ENCODE measurements at regions not wholly inside any gene's neighbourhood (a gene's known extent, or its start where the extent isn't known, plus 50 kb on each side); places are given as distances from the start of the nearest gene placed in this dataset.
A peak's percentile ranks its signal among the peaks of the same experiment; 100 is the strongest.

DNA sequence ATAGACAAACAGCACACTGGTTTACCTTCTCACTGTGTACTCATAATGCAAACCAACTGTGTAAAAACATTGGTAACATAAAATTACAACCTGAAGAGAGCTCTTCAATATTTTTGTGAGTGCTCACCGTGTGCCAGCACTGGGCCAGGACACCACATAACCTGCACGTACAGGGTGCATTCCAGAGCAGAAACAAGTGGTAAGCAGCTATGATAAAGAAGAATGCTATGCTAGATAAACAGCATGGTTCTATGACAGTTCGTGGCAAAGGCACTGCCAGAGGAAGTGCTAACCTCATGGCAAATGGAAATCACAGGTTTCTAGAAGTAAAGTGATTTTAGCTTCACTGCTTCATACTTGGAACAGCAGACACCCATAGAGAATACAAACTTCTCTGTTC, 343.5 kb downstream of the MTX2 start:
- peak; percentile 45 for DNase-seq (ENCODE audit: low spot score)

DNA sequence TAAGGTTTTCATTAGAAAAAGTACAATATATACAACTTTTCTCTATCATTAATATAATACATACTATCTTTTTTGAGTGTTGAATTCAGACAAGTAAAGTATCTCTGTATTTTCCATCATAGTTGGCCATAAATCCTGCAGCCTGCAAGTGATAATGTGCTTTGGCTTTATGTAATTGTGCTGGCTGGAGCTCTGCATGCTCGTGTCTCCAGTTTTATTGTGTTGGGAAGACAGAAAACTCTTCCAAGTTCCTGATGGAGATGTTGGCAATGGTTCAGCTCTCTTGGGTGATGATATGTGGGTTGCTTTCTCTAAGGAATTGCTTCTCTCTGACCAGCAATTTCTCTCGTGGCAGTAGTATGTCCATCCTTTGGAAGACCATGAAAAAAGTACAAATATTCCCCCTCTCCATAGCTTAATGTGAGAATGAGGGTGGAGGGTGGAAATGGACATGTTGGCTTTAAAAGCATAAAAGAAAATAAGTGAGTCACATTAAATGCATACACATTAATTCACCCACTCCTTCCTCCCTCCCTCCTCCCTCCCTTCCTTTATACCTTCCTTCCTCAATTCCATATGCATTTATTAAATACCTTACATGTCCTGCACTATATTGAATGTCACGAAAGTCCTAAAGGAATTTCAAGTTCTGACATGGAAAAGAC, 344.2 kb downstream of the MTX2 start:
- DNase-seq (ENCODE audit: low spot score), result no peak

- DNase-seq (ENCODE audit: low spot score), result no peak
These were observed 344.8 kb downstream of the MTX2 start for GRCh38 chr2:176614049-176614448.

- DNase-seq (ENCODE audit: low spot score), result no peak
These were observed 345.7 kb downstream of the MTX2 start for GRCh38 chr2:176614930-176615329.

GRCh38 chr2:176619504-176619903, 350.3 kb downstream of the MTX2 start:
- no peak for DNase-seq (ENCODE audit: low spot score)

DNA sequence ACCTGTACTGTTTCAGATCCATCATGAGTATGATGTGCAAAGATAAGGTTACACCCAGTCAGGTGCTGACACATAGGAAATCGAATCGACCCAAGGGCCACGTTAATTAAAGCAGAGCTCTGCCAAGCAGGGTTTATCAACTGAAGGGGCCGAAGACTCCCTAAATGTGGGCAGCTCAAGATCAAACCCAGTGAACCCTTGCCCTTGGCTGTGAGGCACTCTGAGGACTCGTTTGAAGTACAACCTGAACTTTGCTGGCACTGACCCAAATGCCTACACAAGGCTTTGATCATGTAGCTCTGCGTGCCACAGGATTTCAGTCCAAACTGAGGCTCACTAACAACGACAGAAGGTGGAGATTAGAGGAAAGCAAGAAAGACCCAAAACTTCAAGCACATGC, 352.1 kb downstream of the MTX2 start:
- DNase-seq (ENCODE audit: low spot score), result peak; percentile 40

GRCh38 chr2:176622792-176623191, 353.6 kb downstream of the MTX2 start:
- DNase-seq (ENCODE audit: low spot score), result no peak

GRCh38 chr2:176626796-176627195, 357.6 kb downstream of the MTX2 start:
- no peak for DNase-seq (ENCODE audit: low spot score)

DNA sequence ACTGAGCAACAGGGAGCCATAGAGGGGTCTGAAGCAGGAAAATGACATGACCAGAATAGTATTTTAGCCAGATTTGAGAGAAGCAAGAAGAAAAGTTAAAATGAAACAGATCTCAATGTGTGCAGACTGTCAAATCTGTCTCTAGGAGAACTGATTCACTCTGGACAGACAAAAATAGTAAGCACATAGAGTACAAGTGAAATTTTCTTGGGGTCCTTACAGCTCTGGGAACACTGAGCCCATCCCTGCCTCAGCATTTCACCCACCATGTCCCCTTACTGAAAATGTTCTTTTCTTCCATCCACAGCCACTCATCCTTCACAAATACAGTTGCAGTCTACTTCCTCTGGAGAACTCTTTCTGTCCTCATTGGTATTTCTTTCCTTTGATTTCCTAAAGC, 359.2 kb downstream of the MTX2 start:
- no peak for DNase-seq (ENCODE audit: low spot score)

DNA sequence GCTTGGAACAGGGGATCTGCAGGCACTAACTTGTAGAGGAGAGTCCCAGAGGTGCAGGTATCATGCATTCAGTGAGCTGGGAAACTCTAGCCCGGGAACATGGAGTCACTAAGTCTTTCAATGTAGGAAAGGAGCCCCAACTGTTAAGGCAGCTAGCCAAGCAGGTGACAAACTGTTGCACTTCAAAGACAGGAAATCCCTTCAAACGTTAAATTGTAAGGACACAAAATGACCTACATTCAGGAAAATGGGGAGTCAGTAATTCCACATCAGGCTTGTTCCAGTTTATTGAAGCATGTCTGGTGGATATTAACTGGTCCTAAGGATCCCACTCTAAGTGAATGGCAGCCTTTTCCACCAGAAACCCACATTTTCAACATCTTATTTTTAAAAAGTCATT, 364.5 kb downstream of the MTX2 start:
- no peak for DNase-seq (ENCODE audit: low spot score)

DNA sequence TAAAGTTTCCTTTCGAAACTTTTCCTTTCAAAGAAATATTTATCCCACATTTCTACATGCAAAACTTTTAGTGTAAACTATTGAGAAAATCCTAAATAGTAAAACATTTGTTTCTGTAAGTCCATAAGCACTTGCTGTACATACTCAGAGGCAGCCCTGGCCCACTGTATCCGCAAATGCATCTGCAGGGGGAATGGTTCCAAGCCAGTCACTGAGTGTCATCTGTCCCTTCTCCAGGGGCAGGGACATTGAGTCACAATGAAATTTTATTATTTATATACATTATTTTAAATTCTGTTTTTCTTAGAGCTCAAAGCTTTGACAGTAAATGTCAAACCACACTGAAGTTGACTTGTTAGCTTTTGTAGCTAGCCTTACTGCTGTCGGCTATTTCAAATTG, 367.2 kb downstream of the MTX2 start:
- no peak for DNase-seq (ENCODE audit: low spot score)

GRCh38 chr2:176637142-176637485, 367.9 kb downstream of the MTX2 start:
- DNase-seq (ENCODE audit: low spot score), result no peak

GRCh38 chr2:176637486-176638166, 368.4 kb downstream of the MTX2 start:
- peak; percentile 46 for DNase-seq (ENCODE audit: low spot score)

GRCh38 chr2:176638167-176639015, 369.1 kb downstream of the MTX2 start:
- DNase-seq (ENCODE audit: low spot score), result peak; percentile 69

- no peak for DNase-seq (ENCODE audit: low spot score)
These were observed 369.7 kb downstream of the MTX2 start for GRCh38 chr2:176639016-176639343.

- DNase-seq (ENCODE audit: low spot score), result no peak
These were observed 370.4 kb downstream of the MTX2 start for GRCh38 chr2:176639671-176640070.

- no peak for DNase-seq (ENCODE audit: low spot score)
These were observed 372.2 kb downstream of the MTX2 start for GRCh38 chr2:176641436-176641835.

- no peak for DNase-seq (ENCODE audit: low spot score)
These were observed 372.8 kb downstream of the MTX2 start for GRCh38 chr2:176642074-176642473.

DNA sequence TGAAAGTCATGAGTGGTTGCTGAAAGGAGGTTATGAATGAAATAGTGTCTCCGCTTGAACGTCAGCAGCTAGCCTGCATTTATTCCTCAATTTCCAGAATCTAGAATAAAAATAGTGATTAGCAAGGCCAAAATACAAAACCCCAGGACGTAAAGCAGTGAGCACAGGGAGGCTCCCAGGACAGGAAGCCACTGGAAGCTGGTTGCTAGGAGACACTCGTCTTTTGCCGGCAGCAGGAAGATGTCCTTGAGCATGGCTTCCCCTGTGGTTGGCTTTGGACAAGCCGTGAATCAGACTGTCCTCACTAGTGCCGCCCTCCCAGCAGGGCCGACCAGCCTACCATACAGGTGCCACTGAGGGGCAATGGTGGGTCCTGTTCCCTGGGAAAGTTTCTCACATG, 374.4 kb downstream of the MTX2 start:
- DNase-seq (ENCODE audit: low spot score), result peak; percentile 67

DNA sequence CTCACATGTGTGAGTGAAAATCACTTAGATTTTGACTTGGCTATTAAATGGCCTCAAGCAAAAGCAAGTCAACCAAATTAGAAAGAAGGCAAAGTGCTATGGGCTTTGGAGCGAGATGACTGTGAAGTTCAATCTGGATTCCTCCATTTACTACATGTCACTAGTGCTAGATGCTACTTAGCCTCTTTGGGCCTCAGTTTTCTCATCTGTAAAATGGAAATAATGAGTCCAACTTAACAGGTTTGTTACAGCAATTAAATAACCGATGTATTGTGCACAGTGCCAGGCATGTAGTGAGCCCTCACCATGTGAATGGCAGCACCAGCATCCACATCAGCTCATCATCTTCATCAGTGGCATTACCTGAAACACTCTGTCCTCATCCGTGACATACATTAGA, 376.3 kb downstream of the MTX2 start:
- no peak for DNase-seq (ENCODE audit: low spot score)

DNA sequence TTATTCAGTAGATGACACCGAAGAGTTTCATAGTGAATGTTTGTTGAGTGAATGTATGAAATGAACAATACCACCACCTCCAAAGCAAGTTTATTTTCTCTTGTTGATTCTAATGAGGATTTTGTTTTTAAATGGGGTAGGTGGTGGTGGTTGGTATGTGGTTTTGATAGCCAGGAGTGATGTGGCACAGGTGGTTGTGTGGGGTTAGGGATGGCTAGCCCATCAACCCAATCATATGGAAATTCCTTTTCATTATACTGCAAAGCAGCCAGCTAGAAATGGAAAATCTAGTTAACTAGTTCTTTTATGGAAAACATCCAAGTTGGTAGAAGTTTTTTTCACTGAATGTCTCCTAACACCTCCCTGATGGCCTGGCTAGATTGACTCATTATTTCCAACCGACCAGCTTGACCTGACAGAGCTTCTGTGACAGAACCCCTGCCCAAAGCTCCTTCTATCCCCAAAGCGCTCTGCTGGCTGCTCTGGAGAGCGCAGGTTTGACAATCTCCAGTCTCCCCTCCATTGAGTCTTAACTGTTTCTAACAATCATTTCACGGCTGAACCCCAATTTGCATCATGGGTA, 376.9 kb downstream of the MTX2 start:
- no peak for DNase-seq (ENCODE audit: low spot score)

DNA sequence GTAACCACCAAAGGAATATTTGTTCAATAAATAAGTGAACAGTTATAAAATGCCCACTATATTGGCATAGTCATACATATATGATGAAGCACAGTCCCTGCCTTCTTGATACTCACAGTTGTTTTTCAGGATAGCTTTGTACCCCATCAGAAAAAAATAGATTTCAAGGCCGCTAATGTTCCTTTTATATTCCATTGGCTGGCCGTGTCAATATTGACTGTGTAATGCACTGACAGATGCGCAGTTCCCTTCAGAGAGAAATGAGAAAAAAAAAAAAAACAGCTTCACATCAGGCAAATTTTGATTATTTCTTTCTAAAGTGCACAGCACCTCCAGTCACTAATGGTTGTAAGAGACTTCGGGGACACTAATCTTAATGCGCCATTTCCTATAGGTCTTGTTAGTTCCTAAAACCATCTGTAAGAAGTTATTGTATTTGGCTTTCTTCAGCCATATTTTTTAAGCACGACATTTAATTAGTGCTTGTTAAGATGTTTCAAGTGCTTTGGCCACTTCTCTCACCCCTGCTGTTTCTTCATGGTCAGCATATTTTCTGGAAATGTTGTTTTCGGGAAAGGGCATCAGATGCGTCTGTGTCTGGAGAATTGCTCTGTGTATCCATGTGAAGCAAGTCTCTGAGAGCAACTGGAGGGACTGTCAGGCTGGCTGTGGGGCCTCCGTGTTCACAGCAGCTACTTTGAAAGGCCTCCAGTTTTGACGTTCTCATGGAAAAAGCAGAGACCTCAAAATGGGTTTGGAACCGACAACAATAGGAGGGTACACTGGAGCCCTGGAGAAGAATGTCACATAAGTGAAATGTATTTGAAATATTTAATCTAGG, 378.3 kb downstream of the MTX2 start:
- no peak for DNase-seq (ENCODE audit: low spot score)

Measured in SW480 (cell line).